ENCODE measurements at regions not wholly inside any gene's neighbourhood (a gene's known extent, or its start where the extent isn't known, plus 50 kb on each side); places are given as distances from the start of the nearest gene placed in this dataset.

GRCh38 chr14:83207550-83207949 is 1673.9 kb upstream of the SEL1L start:
- Histone ChIP-seq H3K9me1 (replicated peaks; ENCODE audit: control insufficient read depth, extremely low read depth, insufficient read depth, low read length) (no peaks in the 10 kb centered on the region), H3K27ac (ENCODE audit: insufficient read depth, low read depth, low read length) (no peak overlapping the region), H3K4me3 (replicated peaks in 1 of 3; ENCODE audit: insufficient read depth in 1 of 3, low read depth in 1 of 3, low read length in 3 of 3) (no peak overlapping the region), H3K9me3 (replicated peaks; ENCODE audit: control insufficient read depth, insufficient read depth, low read length) (no peaks in the 10 kb centered on the region), H3K79me2 (ENCODE audit: control insufficient read depth, insufficient read depth, low read length) (no peaks in the 10 kb centered on the region), H3K36me3 (ENCODE audit: control insufficient read depth in 2 of 2, extremely low read depth in 1 of 2, insufficient read depth in 2 of 2, low read length in 2 of 2) (no peaks in the 10 kb centered on the region), H2AFZ (ENCODE audit: low read depth, low read length) (no peak overlapping the region), H3K4me1 (ENCODE audit: control insufficient read depth, extremely low read depth, insufficient read depth, low read length) (no peaks in the 10 kb centered on the region), H3K4me2 (ENCODE audit: insufficient read depth, low read length) (no peak overlapping the region), H3K9ac (replicated peaks; ENCODE audit: extremely low read depth, insufficient read depth, low read length) (no peak overlapping the region), H3K27me3 (ENCODE audit: control insufficient read depth in 2 of 2, insufficient read depth in 2 of 2, low read length in 2 of 2) (no peaks in the 10 kb centered on the region), H4K20me1 (replicated peaks; ENCODE audit: control insufficient read depth, extremely low read depth, insufficient read depth, low read length) (no peaks in the 10 kb centered on the region)
- no TSS peak for BruUV-seq (replicated peaks)
- FAIRE-seq, result no peak
- TF ChIP-seq FOS (IDR thresholded peaks at IDR 0.05; ENCODE audit: borderline replicate concordance, insufficient read depth, low read length), result no peak
- no peak for TF ChIP-seq POLR2AphosphoS5 (IDR thresholded peaks at IDR 0.05; ENCODE audit: insufficient read depth, low read depth, low read length)
- TF ChIP-seq JUN (IDR thresholded peaks at IDR 0.05; ENCODE audit: borderline replicate concordance, insufficient read depth, insufficient read length, low read depth), result no peak
- no peak for TF ChIP-seq MYC (IDR thresholded peaks at IDR 0.05; ENCODE audit: low read depth, low read length)
- no peak for TF ChIP-seq GATA2 (IDR thresholded peaks at IDR 0.05; ENCODE audit: insufficient read depth, insufficient read length, low read depth, low read length)
- TF ChIP-seq MAX (IDR thresholded peaks at IDR 0.05; ENCODE audit: insufficient read depth, insufficient read length), result no peak
- no peak for TF ChIP-seq CTCF (IDR thresholded peaks at IDR 0.05; ENCODE audit: extremely low read depth in 1 of 2, insufficient read depth in 1 of 2, low read depth in 1 of 2, low read length in 2 of 2)
- TF ChIP-seq POLR2A (IDR thresholded peaks at IDR 0.05; ENCODE audit: low read depth, low read length), result no peak
- TF ChIP-seq EZH2 (IDR thresholded peaks at IDR 0.05; ENCODE audit: borderline replicate concordance, low read depth, low read length, severe bottlenecking), result no peak
- intact Hi-C loops (cut with micrococcal nuclease) (no loop called here), dilution Hi-C loops (cut with MboI; ENCODE audit: extremely low pct_ligation_motif_present, low sequenced_read_pairs) (no loop called here)
- POLR2A ChIA-PET, result no interaction called here
- CTCF ChIA-PET, result no interaction called here
- DNase-seq (ENCODE audit: low read depth, low spot score), result no peak
